Karpas-422 (cell line): ENCODE measurements at regions not wholly inside any gene's neighbourhood (a gene's known extent, or its start where the extent isn't known, plus 50 kb on each side); places are given as distances from the start of the nearest gene placed in this dataset.
A peak's percentile ranks its signal among the peaks of the same experiment; 100 is the strongest.
"Not testable (repeated sequence)": the region's sequence is repeated elsewhere in the genome, so short reads cannot be mapped to it uniquely, and the experiment has no call there.

Source experiments
- DNase-seq: peaks from one replicate; pipeline ENCODE4 v3.0.0-alpha.2; 2015
- H2AFZ ChIP-seq: fragments of 200-600 bp; sonication (generic); 2 replicates; pipeline ENCODE4 v1.6.1; 2014; ENCODE audit warnings: antibody characterized with exemption, low read length, mixed read lengths
- H3K27ac ChIP-seq: fragments of 200-600 bp; sonication (generic); 2 replicates; pipeline ENCODE4 v1.5.1; 2014; ENCODE audit warnings: mild to moderate bottlenecking, low read length, moderate library complexity
- H3K27me3 ChIP-seq: fragments of 200-600 bp; sonication (generic); 2 replicates; pipeline ENCODE4 v1.6.1; 2014; ENCODE audit warnings: low read length, mixed read lengths
- H3K36me3 ChIP-seq: fragments of 200-600 bp; sonication (generic); 2 replicates; pipeline ENCODE4 v1.6.1; 2014; ENCODE audit warnings: low read length, mixed read lengths; ENCODE audit not compliant: insufficient read depth
- H3K4me1 ChIP-seq: fragments of 200-600 bp; sonication (generic); 2 replicates; pipeline ENCODE4 v1.6.1; 2014; ENCODE audit warnings: mild to moderate bottlenecking, low read length, mixed read lengths
- H3K4me2 ChIP-seq: fragments of 200-600 bp; sonication (generic); 2 replicates; pipeline ENCODE4 v1.6.1; 2014; ENCODE audit warnings: low read length, low read depth, mild to moderate bottlenecking; ENCODE audit not compliant: poor library complexity, severe bottlenecking
- H3K4me3 ChIP-seq: fragments of 200-600 bp; sonication (generic); 2 replicates; pipeline ENCODE4 v1.5.1; 2014; ENCODE audit warnings: mild to moderate bottlenecking, antibody characterized with exemption, low read length, mixed read lengths
- H3K79me2 ChIP-seq: fragments of 200-600 bp; sonication (generic); 2 replicates; pipeline ENCODE4 v1.6.1; 2014; ENCODE audit warnings: mild to moderate bottlenecking, low read length, mixed read lengths
- H3K9ac ChIP-seq: fragments of 200-600 bp; sonication (generic); 2 replicates; pipeline ENCODE4 v1.6.0; 2014; ENCODE audit warnings: low read length
- H3K9me2 ChIP-seq: fragments of 200-600 bp; sonication (generic), shearing (Covaris generic); replicated peaks from 2 replicates; pipeline ENCODE4 v1.6.0; 2014; ENCODE audit warnings: mild to moderate bottlenecking, low read length, moderate library complexity; ENCODE audit not compliant: insufficient read depth
- H3K9me3 ChIP-seq: fragments of 300-700, 200-600 bp; sonication (generic); 2 replicates; pipeline ENCODE4 v1.6.1; 2014; ENCODE audit warnings: low read length, mixed read lengths
- H4K20me1 ChIP-seq: fragments of 200-600 bp; sonication (generic); 2 replicates; pipeline ENCODE4 v1.6.1; 2014; ENCODE audit warnings: mild to moderate bottlenecking, antibody characterized with exemption, low read length, low read depth; ENCODE audit not compliant: insufficient read depth

GRCh38 chr9:129412814-129413536 lies 207.9 kb downstream of the C9orf50 start:
- H2AFZ ChIP-seq, result peak overlapping the region; percentile 98; the same call in 1 of the 2 replicates
- H3K4me3 ChIP-seq, result peak overlapping the region; percentile 76
- peaks cover 7% of the 10 kb centered on the region; the same call in 1 of the 2 replicates for H3K9me3 ChIP-seq
- H3K36me3 ChIP-seq, result no peaks in the 10 kb centered on the region
- peak overlapping the region; percentile 86 for H3K9ac ChIP-seq
- H3K27me3 ChIP-seq, result no peaks in the 10 kb centered on the region
- H3K27ac ChIP-seq, result peak overlapping the region; percentile 80
- H3K79me2 ChIP-seq, result no peaks in the 10 kb centered on the region
- H3K9me2 ChIP-seq, result no peaks in the 10 kb centered on the region
- H3K4me2 ChIP-seq, result peak overlapping the region; percentile 97
- peaks cover 25% of the 10 kb centered on the region for H3K4me1 ChIP-seq
- no peak for DNase-seq
- no peaks in the 10 kb centered on the region for H4K20me1 ChIP-seq

- H3K36me3 ChIP-seq, H3K27me3 ChIP-seq, H3K9me2 ChIP-seq, H3K4me3 ChIP-seq, H3K9me3 ChIP-seq, DNase-seq, H3K9ac ChIP-seq, H3K79me2 ChIP-seq, H4K20me1 ChIP-seq: not testable (repeated sequence)
- peak overlapping the region; percentile 98; the same call in 1 of the 2 replicates for H2AFZ ChIP-seq
- H3K4me1 ChIP-seq, result peaks cover 23% of the 10 kb centered on the region
- peak overlapping the region; percentile 97 for H3K4me2 ChIP-seq
- H3K27ac ChIP-seq, result peak overlapping the region; percentile 80; the same call in 1 of the 2 replicates
These were observed 208.6 kb downstream of the C9orf50 start for GRCh38 chr9:129412176-129412813.

- H4K20me1 ChIP-seq, result no peaks in the 10 kb centered on the region
- H3K9me2 ChIP-seq, result no peaks in the 10 kb centered on the region
- no peaks in the 10 kb centered on the region for H3K27me3 ChIP-seq
- no peak overlapping the region for H3K27ac ChIP-seq
- H3K4me3 ChIP-seq, result no peak overlapping the region
- no peak overlapping the region for H3K9ac ChIP-seq
- no peak overlapping the region for H2AFZ ChIP-seq
- no peak for DNase-seq
- H3K79me2 ChIP-seq, result no peaks in the 10 kb centered on the region
- H3K4me2 ChIP-seq, result no peak overlapping the region
- H3K4me1 ChIP-seq, result peaks cover 18% of the 10 kb centered on the region
- H3K36me3 ChIP-seq, result no peaks in the 10 kb centered on the region
- H3K9me3 ChIP-seq, result peaks cover 7% of the 10 kb centered on the region; the same call in 1 of the 2 replicates
These were observed 209.3 kb downstream of the C9orf50 start for GRCh38 chr9:129411501-129412175.

GRCh38 chr9:129410226-129410625 lies 210.7 kb downstream of the C9orf50 start:
- Histone ChIP-seq H3K9me2 (no peaks in the 10 kb centered on the region), H2AFZ (no peak overlapping the region), H3K4me2 (no peak overlapping the region), H3K36me3 (no peaks in the 10 kb centered on the region), H3K9me3 (peaks cover 7% of the 10 kb centered on the region; the same call in 1 of the 2 replicates), H3K4me1 (peaks cover 22% of the 10 kb centered on the region), H4K20me1 (no peaks in the 10 kb centered on the region), H3K79me2 (no peaks in the 10 kb centered on the region), H3K9ac (no peak overlapping the region), H3K27ac (no peak overlapping the region), H3K4me3 (no peak overlapping the region), H3K27me3 (no peaks in the 10 kb centered on the region)
- no peak for DNase-seq

DNA sequence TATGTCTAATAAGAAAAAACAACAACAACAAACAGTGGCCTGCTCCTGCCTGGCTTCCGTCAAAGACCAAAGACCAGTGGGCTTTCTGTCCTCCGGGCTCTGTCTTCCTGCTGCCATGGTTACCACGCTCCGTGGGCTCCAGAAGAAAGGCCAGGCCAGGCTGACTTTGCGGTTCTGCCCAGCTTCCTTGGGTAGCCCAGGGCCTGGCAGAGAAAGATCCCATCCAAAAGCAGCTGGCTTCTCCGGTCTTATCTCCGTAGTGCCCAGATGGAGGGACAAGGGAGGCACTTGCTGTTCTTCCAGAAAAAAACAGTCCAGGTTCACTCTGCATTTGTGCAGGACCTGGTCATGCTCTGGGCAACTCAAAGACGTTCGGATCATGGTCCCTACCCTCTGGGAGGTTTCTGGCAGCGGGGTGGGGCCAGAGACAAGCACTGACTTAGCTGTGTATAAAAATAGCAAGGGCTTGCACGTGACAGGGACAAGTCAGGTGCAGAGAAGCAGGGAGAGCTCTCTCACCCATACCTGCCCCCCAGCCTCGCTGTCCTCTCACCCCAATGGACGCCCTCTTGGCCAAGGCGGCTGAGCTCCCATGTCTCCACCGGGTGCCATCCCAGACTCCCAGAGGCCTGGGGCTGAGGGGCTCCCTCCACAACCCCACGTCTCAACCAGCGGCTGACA lies 212.2 kb downstream of the C9orf50 start:
- H3K36me3 ChIP-seq, result no peaks in the 10 kb centered on the region
- peaks cover 7% of the 10 kb centered on the region; the same call in 1 of the 2 replicates for H3K9me3 ChIP-seq
- no peaks in the 10 kb centered on the region for H3K9me2 ChIP-seq
- H3K4me1 ChIP-seq, result peaks cover 14% of the 10 kb centered on the region
- DNase-seq, result no peak
- no peak overlapping the region for H2AFZ ChIP-seq
- H3K27ac ChIP-seq, result no peak overlapping the region
- H3K9ac ChIP-seq, result no peak overlapping the region
- H3K4me3 ChIP-seq, result no peak overlapping the region
- H4K20me1 ChIP-seq, result no peaks in the 10 kb centered on the region
- no peaks in the 10 kb centered on the region for H3K79me2 ChIP-seq
- H3K4me2 ChIP-seq, result no peak overlapping the region
- no peaks in the 10 kb centered on the region for H3K27me3 ChIP-seq

GRCh38 chr9:129407905-129408452 lies 212.9 kb downstream of the C9orf50 start:
- Histone ChIP-seq H3K36me3 (no peaks in the 10 kb centered on the region), H3K4me1 (peaks cover 13% of the 10 kb centered on the region), H3K79me2 (no peaks in the 10 kb centered on the region), H3K4me2 (no peak overlapping the region), H3K27me3 (no peaks in the 10 kb centered on the region), H3K9me3 (peaks cover 7% of the 10 kb centered on the region; the same call in 1 of the 2 replicates), H3K27ac (no peak overlapping the region), H3K9me2 (no peaks in the 10 kb centered on the region), H3K9ac (no peak overlapping the region), H3K4me3 (no peak overlapping the region), H2AFZ (no peak overlapping the region), H4K20me1 (no peaks in the 10 kb centered on the region)
- no peak for DNase-seq

GRCh38 chr9:129406278-129407225 lies 214.3 kb downstream of the C9orf50 start:
- H3K4me3 ChIP-seq, result no peak overlapping the region

More at GRCh38 chr9:129406278-129407225, 214.3 kb downstream of the C9orf50 start:
- no peaks in the 10 kb centered on the region for H3K9me2 ChIP-seq
- H3K9ac ChIP-seq, result no peak overlapping the region
- H3K4me1 ChIP-seq, result peaks cover 8% of the 10 kb centered on the region
- H3K79me2 ChIP-seq, result no peaks in the 10 kb centered on the region
- peaks cover 7% of the 10 kb centered on the region; the same call in 1 of the 2 replicates for H3K9me3 ChIP-seq
- no peaks in the 10 kb centered on the region for H4K20me1 ChIP-seq
- no peaks in the 10 kb centered on the region for H3K27me3 ChIP-seq
- no peak overlapping the region for H3K4me2 ChIP-seq
- no peak overlapping the region for H2AFZ ChIP-seq
- DNase-seq, result peak; percentile 67
- no peak overlapping the region for H3K27ac ChIP-seq
- H3K36me3 ChIP-seq, result no peaks in the 10 kb centered on the region
